ENCODE measurements at regions not wholly inside any gene's neighbourhood (a gene's known extent, or its start where the extent isn't known, plus 50 kb on each side); places are given as distances from the start of the nearest gene placed in this dataset.

GRCh38 chr1:208935517-208936187 lies 647.9 kb upstream of the CAMK1G start:
- TF ChIP-seq POLR2A (IDR thresholded peaks at IDR 0.05) (no peak), CTCF (IDR thresholded peaks at IDR 0.05) (no peak), POLR2AphosphoS5 (IDR thresholded peaks at IDR 0.05) (no peak), EP300 (IDR thresholded peaks at IDR 0.05) (no peak)

Measured in sigmoid colon (tissue), 4 donors.